ENCODE measurements at regions not wholly inside any gene's neighbourhood (a gene's known extent, or its start where the extent isn't known, plus 50 kb on each side); places are given as distances from the start of the nearest gene placed in this dataset.

- no peak for TF ChIP-seq CTCF (conservative IDR thresholded peaks at IDR 0.05; ENCODE audit: low read length)
- no peak for TF ChIP-seq EZH2phosphoT487 (IDR thresholded peaks at IDR 0.05; ENCODE audit: borderline replicate concordance)
Measured at GRCh38 chr18:24983566-24984139, 368.3 kb downstream of the ZNF521 start.

Measured in Loucy (cell line).